HG02885 (cell line): ENCODE measurements at regions not wholly inside any gene's neighbourhood (a gene's known extent, or its start where the extent isn't known, plus 50 kb on each side); places are given as distances from the start of the nearest gene placed in this dataset.
"Not testable (repeated sequence)": the region's sequence is repeated elsewhere in the genome, so short reads cannot be mapped to it uniquely, and the experiment has no call there.

ENCODE experiments used
- ATAC-seq: cut with Tn5 transposase; IDR thresholded peaks from one replicate; pipeline ENCODE4 v1.9.1; 2021; ENCODE audit warnings: mild to moderate bottlenecking; ENCODE audit not compliant: unreplicated experiment, poor library complexity

DNA sequence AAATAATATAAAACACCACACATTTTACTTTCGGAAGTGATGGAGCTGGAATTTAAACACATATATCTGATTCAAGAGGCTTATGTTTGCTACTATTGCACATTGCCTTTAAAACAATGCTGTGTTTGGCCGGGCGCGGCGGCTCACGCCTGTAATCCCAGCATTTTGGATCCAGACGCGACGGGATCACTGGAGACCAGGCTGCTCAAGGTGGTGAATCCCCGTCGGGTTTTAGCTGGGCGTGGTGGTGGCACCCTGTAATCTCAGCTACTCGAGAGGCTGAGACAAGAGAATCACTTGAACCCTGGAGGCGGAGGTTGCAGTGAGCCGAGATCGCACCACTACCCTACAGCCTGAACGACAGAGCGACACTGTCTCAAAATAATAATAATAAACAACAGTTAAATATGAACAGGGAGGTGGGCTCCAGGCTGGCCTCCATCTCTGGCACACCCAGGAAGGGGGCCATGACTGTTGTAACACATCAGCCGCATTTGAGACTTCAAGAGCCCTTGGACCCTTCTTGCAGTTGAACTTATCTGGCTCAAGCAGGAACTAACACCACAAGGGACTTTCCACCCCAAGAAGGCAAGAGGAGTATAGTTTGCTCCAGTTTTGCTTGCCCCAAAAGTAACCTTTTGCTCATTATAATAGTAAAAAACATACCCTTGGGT lies 127.1 kb upstream of the ZNF184 start:
- ATAC-seq: no peak

DNA sequence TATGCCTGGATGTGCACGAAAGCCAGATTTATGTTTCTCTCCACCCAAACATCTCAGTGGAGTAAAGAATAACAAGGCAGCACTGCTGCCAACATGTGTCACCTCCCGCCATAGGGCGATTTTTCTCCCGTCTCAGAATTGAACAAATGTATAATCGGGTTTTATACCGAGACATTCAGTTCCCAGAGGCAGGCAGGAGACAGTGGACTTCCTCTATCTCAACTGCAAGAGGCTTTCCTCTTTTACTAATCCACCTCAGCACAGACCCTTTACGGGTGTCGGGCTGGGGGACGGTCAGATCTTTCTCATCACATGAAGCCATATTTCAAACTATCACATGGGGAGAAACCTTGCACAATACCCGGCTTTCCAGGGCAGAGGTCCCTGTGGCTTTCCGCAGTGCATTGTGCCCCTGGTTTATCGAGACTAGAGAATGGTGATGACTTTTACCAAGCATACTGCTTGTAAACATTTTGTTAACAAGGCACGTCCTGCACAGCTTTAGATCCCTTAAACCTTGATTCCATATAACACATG lies 124.2 kb upstream of the ZNF184 start:
- not testable (repeated sequence) for ATAC-seq

GRCh38 chr6:27593861-27594260 lies 121.0 kb upstream of the ZNF184 start:
- ATAC-seq: no peak

GRCh38 chr6:27593200-27593818 lies 120.4 kb upstream of the ZNF184 start:
- peak; percentile 20 for ATAC-seq

DNA sequence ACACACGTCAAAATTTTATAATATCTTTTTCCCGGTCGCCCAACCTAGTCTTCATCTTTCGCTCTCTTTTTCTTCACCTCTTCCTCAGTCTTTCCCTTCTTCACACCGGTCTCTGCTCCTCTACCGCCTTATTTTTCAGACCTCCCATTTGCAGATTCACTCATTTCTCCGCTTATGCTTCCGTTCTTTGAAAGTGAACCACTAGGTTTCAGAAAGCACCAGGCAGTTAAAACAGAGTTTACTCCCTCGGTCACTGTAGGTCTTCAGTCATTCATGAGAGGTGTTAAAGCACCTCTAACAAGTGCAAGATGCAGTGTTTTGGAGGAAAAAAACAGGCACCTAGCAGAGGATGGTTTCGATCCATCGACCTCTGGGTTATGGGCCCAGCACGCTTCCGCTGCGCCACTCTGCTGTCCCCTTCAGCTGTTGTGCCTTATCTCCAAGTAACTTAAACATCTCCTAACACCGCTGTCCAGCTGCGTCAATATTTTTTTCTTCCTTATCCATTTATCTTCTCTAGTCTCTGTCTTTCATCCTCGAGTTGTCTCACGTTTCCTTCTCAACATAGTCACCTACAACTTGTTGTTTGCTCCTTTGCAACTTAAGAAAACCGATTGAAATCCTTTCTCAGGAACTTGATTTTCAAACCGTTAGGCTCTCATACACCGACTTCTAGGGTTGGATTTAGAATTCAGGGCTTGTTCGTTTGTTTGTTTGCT lies 119.7 kb upstream of the ZNF184 start:
- peak; percentile 91 for ATAC-seq

- ATAC-seq: no peak
Measured at GRCh38 chr6:27591699-27592480, 119.0 kb upstream of the ZNF184 start.

DNA sequence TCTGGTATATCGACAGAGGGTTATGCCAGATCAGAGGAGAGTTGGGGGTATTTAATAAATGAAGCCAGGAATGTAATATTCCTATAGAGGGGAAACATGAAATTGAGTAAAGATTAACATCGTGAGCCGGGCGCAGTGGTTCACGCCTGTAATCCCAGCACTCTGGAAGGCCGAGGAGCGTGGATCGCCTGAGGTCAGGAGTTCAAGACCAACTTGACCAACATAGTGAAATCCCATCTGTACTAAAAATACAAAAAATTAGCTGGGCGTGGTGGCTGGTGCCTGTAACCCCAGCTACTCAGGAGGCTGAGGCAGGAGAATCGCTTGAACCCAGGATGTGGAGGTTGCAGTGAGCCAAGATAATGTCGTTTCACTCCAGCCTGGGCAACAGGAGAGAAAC lies 112.4 kb upstream of the ZNF184 start:
- not testable (repeated sequence) for ATAC-seq

GRCh38 chr6:27584326-27584725 lies 111.4 kb upstream of the ZNF184 start:
- no peak for ATAC-seq

DNA sequence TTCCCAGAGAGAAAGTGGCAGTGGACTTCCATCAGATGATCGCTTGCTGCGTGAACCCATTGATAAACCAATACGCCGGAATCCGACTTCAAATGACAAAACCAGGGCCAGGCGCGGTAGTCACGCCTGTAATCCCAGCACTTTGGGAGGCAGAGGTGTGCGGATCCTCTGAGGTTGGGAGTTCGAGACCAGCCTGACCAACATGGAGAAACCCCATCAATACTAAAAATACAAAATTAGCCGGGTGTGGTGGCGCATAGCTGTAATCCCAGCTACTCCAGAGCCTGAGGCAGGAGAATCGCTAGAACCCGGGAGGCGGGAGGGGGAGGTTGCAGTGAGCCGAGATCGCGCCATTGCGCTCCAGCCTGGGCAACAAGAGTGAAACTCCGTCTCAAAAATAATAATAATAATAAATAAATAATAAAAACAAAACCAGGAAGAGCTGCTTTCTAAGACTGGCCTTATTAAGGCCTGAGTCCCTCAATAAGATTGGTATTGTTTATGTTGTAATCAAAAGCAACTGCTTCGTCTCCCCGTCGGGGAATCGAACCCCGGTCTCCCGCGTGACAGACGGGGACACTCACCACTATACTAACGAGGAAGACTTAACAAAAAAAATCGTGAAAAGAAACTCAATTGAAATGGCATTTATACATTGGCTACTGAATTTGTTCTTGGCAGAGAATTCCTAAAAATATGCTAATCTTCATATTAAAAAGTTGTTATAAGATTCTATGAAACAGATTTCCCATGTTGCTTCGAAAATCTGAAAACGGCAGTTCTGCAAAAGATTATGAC lies 110.2 kb upstream of the ZNF184 start:
- no peak for ATAC-seq

- ATAC-seq: no peak
Measured at GRCh38 chr6:27579973-27580372, 107.1 kb upstream of the ZNF184 start.

GRCh38 chr6:27577922-27578321 lies 105.0 kb upstream of the ZNF184 start:
- ATAC-seq: no peak

- no peak for ATAC-seq
Measured at GRCh38 chr6:27575594-27576361, 102.9 kb upstream of the ZNF184 start.

GRCh38 chr6:27568226-27568897 lies 95.5 kb upstream of the ZNF184 start:
- ATAC-seq: no peak

DNA sequence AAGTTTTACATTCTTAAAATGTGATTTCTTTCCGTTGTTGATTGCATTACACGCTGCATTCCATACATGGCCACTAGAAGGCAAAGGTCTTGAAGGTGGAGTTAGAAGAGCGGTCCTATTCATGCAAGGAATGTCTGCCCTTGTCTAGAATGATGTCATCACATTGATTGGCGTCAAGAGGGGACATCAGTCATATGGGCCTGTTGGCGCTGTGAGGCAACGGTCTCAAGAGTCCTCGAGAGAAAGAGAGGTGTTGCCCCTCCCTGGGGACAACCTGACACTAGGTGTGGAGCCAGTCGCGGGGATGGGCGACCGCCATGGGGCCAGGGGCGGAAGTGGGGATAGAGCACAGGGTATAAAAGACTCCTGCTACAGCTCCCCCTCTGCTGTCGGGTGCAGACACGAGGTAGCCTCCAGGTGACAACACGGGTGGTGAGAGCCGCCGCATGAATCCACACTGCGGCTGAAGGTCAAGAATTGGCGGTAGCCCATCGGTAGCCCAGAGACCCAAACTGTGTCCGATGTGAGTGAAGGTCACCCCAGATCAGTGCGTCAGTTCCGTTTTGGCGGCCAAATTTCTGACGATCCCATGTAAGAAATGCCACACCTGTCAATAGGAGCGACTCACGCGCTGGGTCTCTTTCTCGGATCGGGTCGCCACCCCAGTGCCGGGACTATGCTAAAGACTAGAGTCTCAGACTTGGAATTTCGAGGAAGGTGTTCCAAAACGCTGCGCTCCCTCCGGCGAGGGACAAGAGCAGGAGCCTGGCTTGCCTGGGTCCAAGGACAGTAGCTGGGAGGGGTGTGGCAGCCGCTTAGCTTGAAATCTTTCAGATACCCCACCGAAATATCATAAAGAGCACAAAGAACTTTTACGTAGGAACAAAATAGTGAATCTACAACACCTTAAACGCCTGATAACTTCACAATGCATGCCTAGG lies 93.2 kb upstream of the ZNF184 start:
- ATAC-seq: no peak

DNA sequence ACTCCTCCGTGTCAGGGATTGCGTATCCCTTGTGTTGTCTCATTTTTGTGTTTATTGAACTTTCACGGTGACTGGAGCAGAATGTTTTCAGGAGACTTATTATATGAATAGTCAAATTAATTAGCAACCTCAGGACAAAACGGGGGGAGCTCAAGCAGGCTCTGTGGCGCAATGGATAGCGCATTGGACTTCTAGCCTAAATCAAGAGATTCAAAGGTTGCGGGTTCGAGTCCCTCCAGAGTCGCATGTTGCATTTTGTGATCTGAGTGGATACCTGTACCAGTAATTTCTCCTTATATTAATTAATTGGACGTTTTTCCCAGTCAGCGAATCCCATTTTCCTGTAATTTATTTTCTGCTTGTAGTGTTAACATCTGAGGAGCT lies 89.1 kb upstream of the ZNF184 start:
- no peak for ATAC-seq

DNA sequence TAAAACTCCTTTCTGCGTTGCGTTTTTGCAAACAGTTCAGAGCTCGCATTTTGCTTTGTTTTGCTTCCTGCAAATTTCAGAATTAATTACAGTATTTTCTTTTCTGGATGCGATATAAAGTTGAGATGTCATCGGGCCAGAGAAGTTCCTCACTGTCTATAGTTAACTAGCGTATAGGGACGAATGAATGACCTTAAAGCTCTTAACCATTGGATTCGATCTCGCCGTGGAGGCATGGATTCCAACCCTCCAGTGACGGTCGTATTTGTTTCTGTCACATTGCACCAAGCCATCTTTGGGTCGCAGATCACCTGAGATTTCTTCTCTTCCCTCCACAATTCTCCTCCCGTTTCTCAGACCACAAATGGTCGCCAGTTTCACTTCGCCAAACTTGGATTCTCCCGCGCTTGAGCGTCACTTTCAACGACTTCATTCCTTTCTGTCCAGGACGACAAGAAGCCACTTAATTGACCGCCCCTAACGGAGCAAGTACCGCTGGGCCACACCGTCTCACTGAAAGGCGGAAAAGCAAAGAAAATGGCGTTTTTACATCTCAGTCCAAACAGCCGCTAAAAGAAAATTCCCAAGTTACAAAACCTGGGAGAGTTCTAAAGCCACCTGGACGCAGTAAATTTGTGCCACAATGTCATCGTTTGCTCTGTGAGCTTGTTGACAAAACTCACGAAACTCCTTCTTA lies 85.3 kb upstream of the ZNF184 start:
- no peak for ATAC-seq

- ATAC-seq: no peak
Measured at GRCh38 chr6:27556406-27556805, 83.5 kb upstream of the ZNF184 start.
